DMS 273 (cell line): ENCODE measurements at regions not wholly inside any gene's neighbourhood (a gene's known extent, or its start where the extent isn't known, plus 50 kb on each side); places are given as distances from the start of the nearest gene placed in this dataset.

Source experiments
- DNase-seq: peaks from one replicate; lab custom pipeline; 2025; ENCODE audit not compliant: unreplicated experiment; lab: John Stamatoyannopoulos, UW

- DNase-seq, result no peak
Measured at GRCh38 chr12:11446372-11446771, 51.0 kb upstream of the PRB2 start.

DNA sequence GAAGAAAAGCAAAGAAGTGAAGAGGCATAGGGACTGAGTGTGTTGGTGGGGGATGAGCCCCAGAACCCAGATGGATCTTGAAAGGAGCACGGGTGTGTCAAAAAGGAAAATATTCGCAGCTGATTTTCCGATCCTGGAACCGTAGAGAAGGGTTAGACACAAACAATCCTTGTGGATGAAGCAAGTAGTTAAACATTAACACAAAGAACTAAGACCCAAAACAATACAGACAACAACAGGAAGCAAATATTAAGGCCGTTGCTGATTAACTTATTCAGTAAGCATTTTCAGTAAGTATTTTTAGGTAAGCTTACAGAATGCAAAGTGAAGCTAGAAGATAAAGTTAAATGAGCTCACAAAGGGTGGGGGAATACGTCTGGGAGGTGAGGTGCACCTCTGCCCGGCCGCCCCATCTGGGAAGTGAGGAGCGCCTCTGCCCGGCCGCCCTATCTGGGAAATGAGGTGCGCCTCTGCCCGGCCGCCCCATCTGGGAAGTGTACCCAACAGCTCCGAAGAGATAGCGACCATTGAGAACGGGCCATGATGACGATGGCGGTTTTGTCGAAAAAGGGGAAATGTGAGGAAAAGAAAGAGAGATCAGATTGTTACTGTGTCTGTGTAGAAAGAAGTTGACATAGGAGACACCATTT is 62.8 kb upstream of the PRB2 start:
- no peak for DNase-seq

DNA sequence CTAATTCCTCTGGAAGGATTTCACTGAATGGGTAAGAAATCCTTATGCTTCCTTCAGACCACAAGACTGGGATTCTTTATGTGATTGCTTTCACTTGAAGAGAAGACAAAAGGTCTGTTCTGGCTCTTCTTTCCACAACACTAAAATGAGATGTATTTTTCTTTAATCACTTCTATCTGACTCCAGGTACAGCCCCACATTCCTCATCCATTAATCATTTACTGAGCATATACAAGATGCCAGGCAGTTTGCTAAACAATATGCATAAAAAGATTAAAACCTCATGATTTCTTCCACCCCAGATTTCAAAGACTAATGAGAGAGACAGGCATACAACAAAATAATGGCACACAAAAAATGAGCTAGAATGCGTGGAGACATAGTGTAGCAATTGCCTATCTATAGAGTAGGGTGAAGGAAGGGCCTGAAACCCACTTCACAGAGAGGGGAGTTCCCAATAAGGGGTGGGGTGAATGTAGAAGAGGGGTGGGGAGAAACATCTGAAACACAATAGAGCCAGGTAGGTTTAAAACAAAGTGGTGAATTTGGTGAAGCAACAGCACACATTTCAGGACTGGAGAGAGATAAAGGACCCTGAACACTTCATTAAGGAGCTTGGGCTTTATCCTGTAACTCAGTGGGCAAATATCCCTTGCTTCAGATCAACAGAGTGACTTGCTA is 65.1 kb upstream of the PRB2 start:
- no peak for DNase-seq

GRCh38 chr12:11461433-11461832 is 66.1 kb upstream of the PRB2 start:
- DNase-seq, result no peak

DNA sequence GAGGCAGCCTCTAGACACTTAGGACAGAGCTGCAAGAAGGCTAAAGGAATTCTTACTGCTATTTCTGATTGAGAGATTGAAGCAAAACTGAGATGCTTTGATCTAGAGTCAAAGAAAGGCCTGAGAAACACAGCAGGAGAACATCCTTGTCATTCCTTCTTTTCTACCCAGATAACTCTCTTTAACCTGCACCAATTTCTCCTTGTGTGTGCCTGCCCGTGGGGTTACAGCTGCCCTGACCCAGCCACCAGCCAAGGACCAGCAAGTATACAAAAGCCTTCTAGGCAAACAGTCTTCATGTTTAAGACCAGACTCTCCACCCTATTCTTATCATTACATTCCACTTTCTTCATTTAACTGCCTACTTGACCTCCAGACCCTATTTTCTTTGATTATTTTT is 81.7 kb upstream of the PRB2 start:
- DNase-seq, result no peak

- no peak for DNase-seq
Measured at GRCh38 chr12:11482955-11483354, 87.6 kb upstream of the PRB2 start.

GRCh38 chr12:11486623-11487444 is 91.5 kb upstream of the PRB2 start:
- DNase-seq, result peak; percentile 87

DNA sequence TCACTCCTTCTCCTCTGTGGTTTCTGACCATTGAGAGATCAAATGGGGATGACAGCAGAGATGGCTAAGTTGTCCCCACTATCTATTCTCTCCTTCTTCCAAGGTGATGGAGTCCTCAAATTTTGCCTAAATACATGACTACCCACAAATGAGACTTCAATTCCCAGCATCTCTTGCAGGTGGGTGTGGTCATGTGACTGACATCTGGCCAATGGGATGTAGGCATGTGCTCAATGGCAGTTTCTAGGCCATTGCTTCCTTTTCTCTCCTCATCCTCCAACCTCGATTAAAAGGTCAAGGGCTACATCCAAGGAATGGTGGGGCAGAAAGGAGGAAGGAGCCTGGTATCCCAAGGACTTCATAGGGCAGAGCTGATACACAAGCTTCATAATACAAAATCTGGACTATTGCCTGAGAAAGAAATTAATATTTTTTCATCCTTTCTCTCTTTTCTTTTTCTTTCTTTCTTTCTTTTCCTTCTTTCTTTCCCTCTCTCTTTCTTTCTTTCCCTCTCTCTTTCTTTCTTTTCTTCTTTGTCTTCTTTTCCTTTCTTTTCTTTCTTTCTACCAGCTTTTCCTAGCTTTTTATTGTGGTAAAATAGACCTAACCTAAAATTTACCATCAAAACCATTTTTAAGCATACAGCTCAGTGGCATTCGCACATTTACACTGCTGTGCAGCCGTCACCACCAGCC is 100.9 kb upstream of the PRB2 start:
- DNase-seq, result peak; percentile 2

DNA sequence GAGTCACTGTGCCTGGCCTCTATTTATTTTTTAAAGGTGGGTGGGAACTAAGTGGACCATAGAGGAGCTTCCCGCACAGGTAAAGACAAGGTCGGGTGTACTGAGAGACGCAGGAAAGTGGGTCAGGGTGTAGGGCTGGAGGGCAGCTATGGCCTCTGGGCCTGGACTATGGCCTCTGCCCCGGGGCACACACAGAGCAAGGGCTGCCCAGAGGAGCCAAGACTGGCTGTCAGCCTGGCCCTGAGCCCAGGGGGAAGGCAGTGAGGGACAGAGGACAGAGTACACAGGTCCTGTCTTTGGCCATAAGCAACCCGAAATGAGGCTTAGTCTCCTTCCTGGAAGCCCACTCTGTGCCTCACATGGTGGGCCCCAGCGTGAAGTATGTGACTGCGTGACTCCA is 102.1 kb upstream of the PRB2 start:
- DNase-seq, result no peak

GRCh38 chr12:11497995-11498394 is 102.6 kb upstream of the PRB2 start:
- DNase-seq, result no peak

DNA sequence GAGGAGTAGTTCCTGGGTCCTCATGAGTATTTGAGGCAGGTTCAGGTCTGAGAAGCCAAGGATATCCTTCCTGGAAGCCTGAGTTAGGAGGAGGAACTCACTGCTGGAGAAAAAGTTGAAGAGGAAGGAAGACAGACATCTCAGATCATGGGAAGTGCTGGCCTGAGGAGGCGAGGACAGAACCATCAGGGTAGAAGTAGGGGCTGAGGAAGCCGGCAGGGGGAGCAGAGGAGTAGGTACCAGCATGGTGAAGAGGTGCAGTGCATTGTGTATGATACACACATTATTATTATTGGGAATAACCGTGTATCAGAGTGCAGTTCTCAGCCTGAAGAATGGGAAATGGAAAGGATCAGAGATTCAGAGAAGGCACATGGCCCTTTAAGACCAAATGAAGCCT is 103.2 kb upstream of the PRB2 start:
- peak; percentile 14 for DNase-seq

- no peak for DNase-seq
Measured at GRCh38 chr12:11499806-11500187, 104.4 kb upstream of the PRB2 start.

DNA sequence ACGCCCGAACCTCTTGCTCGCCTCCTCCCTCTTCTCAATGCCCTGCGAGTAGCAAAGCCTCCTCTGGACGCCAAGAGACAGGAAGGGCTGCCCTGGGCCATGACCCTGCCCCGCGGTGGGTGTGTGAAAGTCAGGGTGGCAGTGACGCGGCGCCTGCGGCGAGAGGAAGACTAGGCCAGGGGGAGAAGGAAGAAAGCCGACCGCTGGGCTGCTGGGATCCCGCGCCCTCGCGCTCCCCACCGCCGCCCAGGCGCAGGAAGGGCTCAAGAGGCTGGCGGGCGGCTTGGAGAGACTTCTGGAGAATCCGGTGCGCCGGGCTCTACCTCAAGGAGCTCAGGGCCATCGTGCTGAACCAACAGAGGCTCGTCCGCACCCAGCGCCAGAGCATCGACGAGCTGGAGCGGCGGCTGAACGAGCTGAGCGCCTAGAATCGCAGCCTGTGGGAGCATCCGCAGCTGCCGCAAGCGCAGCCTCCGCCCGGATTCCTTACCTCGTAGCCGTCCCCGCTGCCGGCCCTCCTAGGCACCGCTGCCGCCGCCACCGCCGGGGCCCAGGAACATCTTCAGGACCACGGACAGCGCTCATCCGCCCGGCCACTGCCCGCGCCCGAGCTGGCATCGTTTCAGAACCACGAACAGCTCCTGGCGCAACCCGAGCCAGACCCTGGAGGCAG is 105.0 kb upstream of the PRB2 start:
- peak; percentile 82 for DNase-seq

DNA sequence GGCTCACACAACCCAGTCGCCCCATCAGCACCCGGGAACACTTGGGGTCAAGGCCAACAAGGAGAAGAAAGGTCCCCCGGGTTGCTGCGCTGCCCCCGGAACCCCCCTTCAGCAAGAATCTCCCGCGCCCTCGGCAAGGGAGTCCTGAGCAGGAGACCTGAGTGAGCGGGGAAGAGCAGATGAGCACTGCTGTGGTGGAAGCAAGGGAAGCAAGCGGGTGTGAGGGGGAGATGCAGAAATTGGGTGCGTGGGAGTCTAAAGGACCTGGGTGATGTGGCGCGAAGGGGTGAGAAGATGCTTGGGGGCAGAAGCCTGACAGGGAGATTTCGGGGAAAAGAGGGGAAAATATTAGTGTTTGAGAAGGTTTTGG is 105.5 kb upstream of the PRB2 start:
- DNase-seq, result no peak

DNA sequence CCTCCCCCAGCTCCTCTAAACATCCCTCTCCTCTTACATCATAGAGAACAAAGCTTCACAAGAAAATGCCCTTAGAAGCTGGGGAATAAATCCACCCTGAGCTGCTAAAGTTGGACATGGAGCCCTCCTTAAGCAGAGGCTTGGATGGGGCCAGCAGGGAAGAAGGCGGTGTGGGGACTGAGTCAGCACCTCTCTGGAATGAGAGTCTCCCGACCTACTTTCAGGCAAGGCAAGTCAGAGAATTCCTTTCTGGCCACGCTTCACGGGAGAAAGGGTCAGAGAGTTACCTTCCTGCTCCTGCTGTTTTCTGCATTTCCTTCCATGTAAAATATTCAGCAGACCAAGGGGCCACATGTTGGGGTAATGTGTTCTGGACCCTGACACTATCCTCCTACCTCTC is 113.3 kb upstream of the PRB2 start:
- no peak for DNase-seq

GRCh38 chr12:11509326-11509725 is 114.0 kb upstream of the PRB2 start:
- DNase-seq, result no peak

DNA sequence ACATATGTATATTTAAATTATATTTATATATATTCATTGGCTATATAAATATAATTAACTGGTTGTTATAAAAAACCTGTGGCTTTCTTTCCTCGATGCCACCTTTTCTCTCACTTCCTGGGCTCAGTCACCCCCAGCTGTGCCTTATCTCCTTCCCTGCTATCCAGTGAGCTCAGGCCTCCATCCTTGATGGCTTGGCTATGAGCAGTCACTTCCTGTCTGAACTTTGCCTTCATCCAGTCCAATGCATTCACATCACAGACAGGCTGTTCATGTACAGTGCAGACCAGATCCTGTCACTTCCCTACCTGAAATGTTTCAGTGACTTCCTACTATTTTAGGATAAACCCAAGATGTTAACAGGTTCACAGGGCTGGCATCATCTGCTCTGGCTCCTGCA is 115.3 kb upstream of the PRB2 start:
- DNase-seq, result no peak

DNA sequence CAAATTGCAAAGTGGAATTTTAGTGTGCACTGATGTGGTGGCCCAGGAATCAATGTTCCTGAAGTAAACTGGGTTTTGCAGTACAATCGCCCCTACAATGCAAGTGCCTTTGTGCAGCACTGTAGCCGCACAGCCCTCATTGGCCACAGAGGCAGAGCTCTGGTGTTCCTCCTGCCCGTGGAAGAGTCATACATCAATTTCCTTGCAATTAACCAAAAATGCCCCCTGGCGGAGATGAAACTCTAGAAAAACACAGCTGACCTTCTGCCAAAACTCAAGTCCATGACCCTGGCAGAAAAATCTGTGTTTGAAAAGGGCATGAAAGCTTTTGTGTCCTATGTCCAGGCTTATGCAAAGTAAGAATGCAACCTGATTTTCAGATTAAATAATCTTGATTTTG is 117.9 kb upstream of the PRB2 start:
- DNase-seq, result peak; percentile 21

DNA sequence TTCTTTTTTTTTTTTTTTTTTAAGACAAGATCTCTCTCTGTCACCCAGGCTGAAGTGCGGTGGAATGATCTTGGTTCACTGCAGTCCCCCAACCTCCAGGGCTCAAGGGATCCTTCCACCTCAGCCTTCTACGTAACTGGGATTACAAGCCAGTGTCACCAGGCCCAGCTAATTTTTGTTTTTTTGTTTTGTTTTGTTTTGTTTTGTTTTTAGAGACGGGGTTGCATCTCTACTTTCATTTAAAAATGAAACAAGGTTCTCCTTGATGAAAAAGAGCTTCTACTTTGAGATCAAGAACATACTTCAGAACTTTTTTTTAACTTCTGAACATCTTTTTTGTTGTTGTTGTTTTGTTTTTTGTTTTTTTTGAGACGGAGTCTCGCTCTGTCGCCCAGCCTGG is 121.7 kb upstream of the PRB2 start:
- no peak for DNase-seq

GRCh38 chr12:11524446-11524845 is 125.0 kb upstream of the ETV6 start:
- no peak for DNase-seq

DNA sequence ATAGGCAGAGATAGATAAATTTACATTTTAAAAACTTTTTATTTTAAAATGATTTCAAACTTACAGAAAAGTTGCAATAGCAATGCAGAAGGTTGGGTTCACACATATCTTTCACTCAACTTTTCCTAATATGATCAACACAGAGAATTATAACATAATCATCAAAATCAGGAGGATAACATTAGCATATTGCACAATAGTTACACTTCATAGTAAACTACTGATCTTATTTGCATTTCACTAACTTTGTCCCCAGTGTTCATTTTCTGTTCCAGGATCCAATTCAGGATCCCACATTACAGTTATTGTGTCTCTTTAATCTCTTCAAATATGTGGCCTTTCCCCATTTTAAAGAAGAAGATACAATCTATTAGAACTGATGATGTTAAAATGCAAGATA is 115.4 kb upstream of the ETV6 start:
- DNase-seq, result no peak
